NCI-H2171 (cell line): ENCODE measurements at regions not wholly inside any gene's neighbourhood (a gene's known extent, or its start where the extent isn't known, plus 50 kb on each side); places are given as distances from the start of the nearest gene placed in this dataset.
"Not testable (repeated sequence)": the region's sequence is repeated elsewhere in the genome, so short reads cannot be mapped to it uniquely, and the experiment has no call there.

Source experiments
- DNase-seq: peaks from one replicate; lab custom pipeline; 2025; lab: John Stamatoyannopoulos, UW

GRCh38 chr14:40694023-40694422 lies 912.7 kb upstream of the LRFN5 start:
- DNase-seq: no peak

- no peak for DNase-seq
Measured at GRCh38 chr14:40691066-40691465, 915.6 kb upstream of the LRFN5 start.

GRCh38 chr14:40685764-40686163 lies 920.9 kb upstream of the LRFN5 start:
- DNase-seq: no peak

GRCh38 chr14:40684328-40684727 lies 922.3 kb upstream of the LRFN5 start:
- DNase-seq: no peak

GRCh38 chr14:40682131-40682913 lies 924.4 kb upstream of the LRFN5 start:
- DNase-seq: no peak

- DNase-seq: no peak
Measured at GRCh38 chr14:40679256-40679655, 927.4 kb upstream of the LRFN5 start.

GRCh38 chr14:40677206-40677605 lies 929.5 kb upstream of the LRFN5 start:
- not testable (repeated sequence) for DNase-seq

- no peak for DNase-seq
Measured at GRCh38 chr14:40674502-40674901, 932.2 kb upstream of the LRFN5 start.

GRCh38 chr14:40656311-40656710 lies 950.4 kb upstream of the LRFN5 start:
- no peak for DNase-seq

- no peak for DNase-seq
Measured at GRCh38 chr14:40652089-40652691, 954.5 kb upstream of the LRFN5 start.

- no peak for DNase-seq
Measured at GRCh38 chr14:40630471-40630870, 976.2 kb upstream of the LRFN5 start.

- DNase-seq: not testable (repeated sequence)
Measured at GRCh38 chr14:40629551-40630137, 977.0 kb upstream of the LRFN5 start.

GRCh38 chr14:40629144-40629543 lies 977.5 kb upstream of the LRFN5 start:
- DNase-seq: no peak

GRCh38 chr14:40623643-40624042 lies 983.0 kb upstream of the LRFN5 start:
- DNase-seq: no peak

- DNase-seq: no peak
Measured at GRCh38 chr14:40618225-40618898, 988.3 kb upstream of the LRFN5 start.

GRCh38 chr14:40616579-40616978 lies 990.1 kb upstream of the LRFN5 start:
- DNase-seq: no peak

- no peak for DNase-seq
Measured at GRCh38 chr14:40601063-40601462, 1005.6 kb upstream of the LRFN5 start.

- DNase-seq: no peak
Measured at GRCh38 chr14:40599725-40600124, 1007.0 kb upstream of the LRFN5 start.

- no peak for DNase-seq
Measured at GRCh38 chr14:40581264-40581663, 1025.4 kb upstream of the LRFN5 start.

- no peak for DNase-seq
Measured at GRCh38 chr14:40576880-40577478, 1029.7 kb upstream of the LRFN5 start.

GRCh38 chr14:40574780-40575179 lies 1031.9 kb upstream of the LRFN5 start:
- DNase-seq: no peak

GRCh38 chr14:40525314-40525713 lies 1081.4 kb upstream of the LRFN5 start:
- DNase-seq: no peak
